ENCODE measurements at regions not wholly inside any gene's neighbourhood (a gene's known extent, or its start where the extent isn't known, plus 50 kb on each side); places are given as distances from the start of the nearest gene placed in this dataset.

- TF ChIP-seq CTCF (IDR thresholded peaks at IDR 0.05) (no peak), EZH2 (IDR thresholded peaks at IDR 0.05; ENCODE audit: borderline replicate concordance, insufficient read depth, low read depth, low read length, poor library complexity, severe bottlenecking) (no peak)
These were observed 139.0 kb upstream of the NAV2 start for GRCh38 chr11:19573666-19574065.

All from B cell (primary cell).